Chondrocyte (in vitro differentiated cells): ENCODE measurements at regions not wholly inside any gene's neighbourhood (a gene's known extent, or its start where the extent isn't known, plus 50 kb on each side); places are given as distances from the start of the nearest gene placed in this dataset.
A peak's percentile ranks its signal among the peaks of the same experiment; 100 is the strongest.

Experiments
- DNase-seq: peaks from one replicate; pipeline ENCODE4 v3.0.0; 2021; ENCODE audit warnings: mixed read lengths, low spot score
- H3K27ac Mint-ChIP-seq: one replicate; pipeline ENCODE4 v1.8.0; 2021; ENCODE audit warnings: mild to moderate bottlenecking, moderate library complexity, mixed read lengths; ENCODE audit not compliant: unreplicated experiment
- H3K27me3 Mint-ChIP-seq: 2 replicates; pipeline ENCODE4 v1.8.0; 2021; ENCODE audit warnings: low read depth, mixed read lengths
- H3K36me3 Mint-ChIP-seq: 2 replicates; pipeline ENCODE4 v1.8.0; 2021; ENCODE audit warnings: low read depth, mixed read lengths
- H3K4me1 Mint-ChIP-seq: 2 replicates; pipeline ENCODE4 v1.8.0; 2021; ENCODE audit warnings: low read depth, mild to moderate bottlenecking, mixed read lengths
- H3K4me3 Mint-ChIP-seq: one replicate; pipeline ENCODE4 v1.8.0; 2021; ENCODE audit warnings: mild to moderate bottlenecking, moderate library complexity, mixed read lengths; ENCODE audit not compliant: unreplicated experiment
- H3K9me3 Mint-ChIP-seq: 2 replicates; pipeline ENCODE4 v1.8.0; 2021; ENCODE audit warnings: low read depth, mixed read lengths
- CTCF ChIP-seq: fragments of 200-600 bp; sonication (generic); IDR thresholded peaks from 2 replicates; pipeline ENCODE4 v1.5.0; 2021; ENCODE audit warnings: antibody characterized with exemption, mild to moderate bottlenecking, moderate library complexity

- no peak overlapping the region for H3K4me3 Mint-ChIP-seq
- DNase-seq, result no peak
- H3K27me3 Mint-ChIP-seq, result no peaks in the 10 kb centered on the region
- no peaks in the 10 kb centered on the region for H3K4me1 Mint-ChIP-seq
- TF ChIP-seq CTCF, result no peak
- H3K36me3 Mint-ChIP-seq, result peaks cover 4% of the 10 kb centered on the region
- no peak overlapping the region for H3K27ac Mint-ChIP-seq
- peaks cover 21% of the 10 kb centered on the region for H3K9me3 Mint-ChIP-seq
Observed at GRCh38 chr4:120466429-120466828, 399.8 kb upstream of the MAD2L1 start.

DNA sequence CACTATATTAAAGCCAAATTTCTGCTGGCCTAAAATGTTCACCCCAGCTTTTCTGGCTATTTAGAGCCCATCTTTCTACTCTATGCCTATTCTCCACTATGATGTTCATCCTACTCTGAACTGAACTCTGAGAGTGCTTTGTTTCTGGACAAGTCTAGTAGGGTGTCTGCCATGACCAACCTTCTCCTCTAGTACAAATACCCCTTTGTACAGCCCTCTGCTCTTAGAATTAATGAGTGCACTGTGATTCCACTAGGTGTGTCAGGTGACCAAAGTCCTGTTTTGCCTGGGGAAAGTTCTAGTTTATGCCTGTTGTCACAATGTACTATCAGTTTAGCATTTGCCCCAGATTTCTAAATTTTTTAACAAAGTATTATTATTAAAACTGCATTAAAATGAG, 388.1 kb upstream of the MAD2L1 start:
- Mint-ChIP-seq H3K4me3 (no peak overlapping the region), H3K36me3 (no peaks in the 10 kb centered on the region), H3K4me1 (peaks cover 10% of the 10 kb centered on the region), H3K9me3 (no peaks in the 10 kb centered on the region), H3K27ac (no peak overlapping the region), H3K27me3 (no peaks in the 10 kb centered on the region)
- TF ChIP-seq CTCF, result no peak
- DNase-seq, result no peak

GRCh38 chr4:120452536-120452935, 385.9 kb upstream of the MAD2L1 start:
- no peaks in the 10 kb centered on the region for H3K27me3 Mint-ChIP-seq
- TF ChIP-seq CTCF, result no peak
- H3K4me3 Mint-ChIP-seq, result no peak overlapping the region
- H3K4me1 Mint-ChIP-seq, result peaks cover 23% of the 10 kb centered on the region
- no peak overlapping the region for H3K27ac Mint-ChIP-seq
- no peaks in the 10 kb centered on the region for H3K9me3 Mint-ChIP-seq
- no peak for DNase-seq
- H3K36me3 Mint-ChIP-seq, result no peaks in the 10 kb centered on the region

- H3K27me3 Mint-ChIP-seq, result no peaks in the 10 kb centered on the region
- no peaks in the 10 kb centered on the region for H3K9me3 Mint-ChIP-seq
- no peaks in the 10 kb centered on the region for H3K36me3 Mint-ChIP-seq
- H3K27ac Mint-ChIP-seq, result peak overlapping the region; percentile 27
- TF ChIP-seq CTCF, result no peak
- H3K4me1 Mint-ChIP-seq, result peaks cover 27% of the 10 kb centered on the region
- no peak for DNase-seq
- H3K4me3 Mint-ChIP-seq, result no peak overlapping the region
Observed at GRCh38 chr4:120452001-120452400, 385.4 kb upstream of the MAD2L1 start.

GRCh38 chr4:120447774-120448173, 381.1 kb upstream of the MAD2L1 start:
- H3K27me3 Mint-ChIP-seq, result no peaks in the 10 kb centered on the region
- TF ChIP-seq CTCF, result no peak
- no peak overlapping the region for H3K4me3 Mint-ChIP-seq
- no peaks in the 10 kb centered on the region for H3K36me3 Mint-ChIP-seq
- H3K9me3 Mint-ChIP-seq, result no peaks in the 10 kb centered on the region
- no peak for DNase-seq
- peaks cover 60% of the 10 kb centered on the region for H3K4me1 Mint-ChIP-seq
- H3K27ac Mint-ChIP-seq, result peak overlapping the region; percentile 14
